ENCODE measurements at regions not wholly inside any gene's neighbourhood (a gene's known extent, or its start where the extent isn't known, plus 50 kb on each side); places are given as distances from the start of the nearest gene placed in this dataset.
"Not testable (repeated sequence)": the region's sequence is repeated elsewhere in the genome, so short reads cannot be mapped to it uniquely, and the experiment has no call there.

DNA sequence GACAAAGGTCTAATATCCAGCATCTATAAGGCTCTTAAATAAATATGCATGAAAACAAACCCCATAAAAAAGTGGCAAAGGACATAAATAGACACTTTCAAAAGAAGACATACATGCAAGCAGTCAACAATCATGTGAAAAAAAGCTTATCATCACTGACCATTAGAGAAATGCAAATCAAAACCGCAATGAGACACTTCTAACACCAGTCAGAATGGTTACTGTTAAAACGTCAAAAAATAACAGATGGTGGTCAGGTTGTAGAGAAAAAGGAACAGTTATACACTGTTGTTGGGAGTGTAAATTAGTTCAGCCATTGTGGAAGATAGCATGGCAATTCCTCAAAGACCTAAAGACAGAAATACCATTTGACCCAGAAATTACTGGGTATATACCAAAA, 440.7 kb upstream of the KCNMB2 start:
- no peak for FAIRE-seq

DNA sequence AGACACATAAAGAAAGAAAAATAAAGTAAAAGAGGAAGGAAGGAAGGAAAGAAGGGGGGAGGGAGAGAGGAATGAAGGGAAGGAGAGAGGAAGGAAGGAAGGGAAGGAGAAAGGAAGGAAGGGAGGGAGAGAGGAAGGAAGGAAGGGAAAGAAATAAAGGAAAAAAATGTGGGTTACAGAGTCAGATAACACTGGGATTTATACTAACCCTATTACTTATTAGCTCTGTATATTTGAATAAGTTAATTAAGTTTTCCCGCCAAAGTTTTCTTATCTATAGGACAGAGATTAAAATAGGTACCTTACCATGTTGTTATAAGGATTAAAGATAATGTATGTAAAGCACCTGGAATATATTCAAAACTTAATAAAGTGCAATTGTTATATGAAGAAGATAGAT, 439.3 kb upstream of the KCNMB2 start:
- FAIRE-seq: no peak

GRCh38 chr3:178097576-178097975, 438.7 kb upstream of the KCNMB2 start:
- FAIRE-seq: no peak

DNA sequence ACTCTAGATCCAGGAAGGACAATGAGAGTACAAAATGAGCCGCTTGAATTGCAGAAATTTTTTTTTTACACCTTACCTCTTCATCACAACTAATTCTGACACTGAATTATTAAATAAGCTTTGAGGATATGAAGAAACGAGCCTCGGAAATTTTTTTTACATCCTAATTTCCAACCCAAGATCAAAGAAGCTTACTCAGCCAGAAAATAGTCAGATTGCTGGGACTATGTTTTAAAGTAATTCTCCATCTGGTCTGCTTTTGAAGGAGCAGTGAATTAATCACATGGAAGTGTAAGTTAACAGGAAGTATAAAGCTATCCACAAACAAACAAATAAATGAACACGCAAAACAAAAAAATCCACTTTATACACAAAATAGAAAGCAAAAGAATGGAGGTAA, 437.0 kb upstream of the KCNMB2 start:
- FAIRE-seq: no peak

GRCh38 chr3:178099862-178100261, 436.4 kb upstream of the KCNMB2 start:
- no peak for FAIRE-seq

GRCh38 chr3:178100908-178101307, 435.3 kb upstream of the KCNMB2 start:
- FAIRE-seq: no peak

DNA sequence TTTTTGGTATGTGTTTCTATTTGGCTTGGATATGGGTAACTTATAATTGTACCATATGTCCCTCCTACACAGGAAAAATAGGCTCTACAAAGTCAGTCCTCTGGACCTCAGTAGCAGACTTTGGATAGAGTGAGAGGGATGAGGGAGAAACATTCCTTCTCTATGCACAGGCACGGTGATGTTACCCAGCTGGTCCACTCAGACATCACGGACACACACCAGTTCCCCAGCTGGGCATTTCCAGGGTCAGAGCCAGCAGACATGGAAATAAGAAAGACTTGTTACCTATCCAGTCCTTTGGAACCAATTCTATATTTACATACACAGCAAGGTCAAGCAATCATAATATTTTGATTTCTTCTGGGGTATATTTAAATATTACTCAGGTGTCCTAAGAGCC, 433.1 kb upstream of the KCNMB2 start:
- FAIRE-seq: no peak

DNA sequence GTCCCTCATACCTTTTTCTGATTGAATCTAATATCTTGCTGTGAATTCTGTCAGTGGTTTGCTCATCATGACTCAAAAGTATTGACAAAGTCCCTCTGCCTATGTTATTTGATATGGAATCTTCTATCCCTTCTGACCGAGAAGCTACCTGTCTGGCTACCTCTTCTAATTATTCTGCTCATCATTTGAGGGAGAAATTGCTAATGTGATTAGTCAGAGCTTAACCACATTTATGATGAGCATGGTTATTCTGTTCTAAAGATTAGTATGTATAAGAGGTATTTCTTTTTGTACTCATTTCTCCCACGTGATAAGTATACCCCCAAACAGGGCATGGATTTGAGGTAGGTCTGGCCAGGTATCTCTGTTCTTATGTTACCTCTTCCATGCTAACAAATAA, 428.4 kb upstream of the KCNMB2 start:
- FAIRE-seq: no peak

DNA sequence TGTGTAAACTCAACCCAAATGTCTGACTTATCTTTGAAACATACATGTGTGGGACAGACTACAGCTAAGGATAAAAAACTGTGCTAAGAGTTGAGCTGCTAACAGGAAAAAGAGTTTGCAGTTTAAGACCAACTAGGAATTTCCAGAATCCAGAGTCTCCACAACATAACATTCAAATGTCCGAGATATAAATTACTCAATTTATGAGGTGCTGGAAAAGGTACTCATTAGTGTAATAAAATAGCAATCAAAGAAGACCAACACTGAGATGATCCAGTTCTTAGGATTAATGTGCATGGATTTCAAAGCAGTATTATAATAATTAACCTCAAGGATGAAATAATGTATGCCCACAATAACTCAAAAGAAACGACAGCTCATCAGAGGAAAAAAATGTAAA, 426.5 kb upstream of the KCNMB2 start:
- FAIRE-seq: no peak

- FAIRE-seq: no peak
Measured at GRCh38 chr3:178112134-178112533, 424.1 kb upstream of the KCNMB2 start.

- FAIRE-seq: not testable (repeated sequence)
Measured at GRCh38 chr3:178112552-178112951, 423.7 kb upstream of the KCNMB2 start.

GRCh38 chr3:178117641-178118040, 418.6 kb upstream of the KCNMB2 start:
- FAIRE-seq: no peak

GRCh38 chr3:178119608-178120295, 416.5 kb upstream of the KCNMB2 start:
- not testable (repeated sequence) for FAIRE-seq

GRCh38 chr3:178120367-178120766, 415.9 kb upstream of the KCNMB2 start:
- no peak for FAIRE-seq

GRCh38 chr3:178126686-178127085, 409.6 kb upstream of the KCNMB2 start:
- peak; percentile 90 for FAIRE-seq

GRCh38 chr3:178127221-178127620, 409.0 kb upstream of the KCNMB2 start:
- no peak for FAIRE-seq

GRCh38 chr3:178129109-178129508, 407.1 kb upstream of the KCNMB2 start:
- no peak for FAIRE-seq

DNA sequence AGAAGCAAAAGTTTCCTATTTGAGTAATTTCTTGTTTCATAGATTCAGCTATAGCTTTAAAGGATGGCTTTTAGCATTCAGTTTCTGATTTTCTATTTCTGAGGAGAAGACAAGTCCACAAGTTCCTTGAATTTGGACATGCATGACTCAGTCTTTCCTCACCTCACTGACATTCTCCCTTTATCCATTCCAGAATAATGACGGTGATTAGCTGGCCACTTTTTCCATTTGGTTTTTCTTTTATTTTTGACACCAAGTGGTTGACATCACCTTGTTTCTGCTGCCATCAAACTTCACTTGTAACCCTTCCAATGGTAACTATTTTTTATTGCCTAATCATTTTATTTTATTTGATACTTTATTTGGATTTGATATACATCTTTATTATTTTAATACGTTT, 404.4 kb upstream of the KCNMB2 start:
- FAIRE-seq: no peak

GRCh38 chr3:178137206-178137605, 399.0 kb upstream of the KCNMB2 start:
- no peak for FAIRE-seq

- FAIRE-seq: no peak
Measured at GRCh38 chr3:178137831-178138230, 398.4 kb upstream of the KCNMB2 start.

DNA sequence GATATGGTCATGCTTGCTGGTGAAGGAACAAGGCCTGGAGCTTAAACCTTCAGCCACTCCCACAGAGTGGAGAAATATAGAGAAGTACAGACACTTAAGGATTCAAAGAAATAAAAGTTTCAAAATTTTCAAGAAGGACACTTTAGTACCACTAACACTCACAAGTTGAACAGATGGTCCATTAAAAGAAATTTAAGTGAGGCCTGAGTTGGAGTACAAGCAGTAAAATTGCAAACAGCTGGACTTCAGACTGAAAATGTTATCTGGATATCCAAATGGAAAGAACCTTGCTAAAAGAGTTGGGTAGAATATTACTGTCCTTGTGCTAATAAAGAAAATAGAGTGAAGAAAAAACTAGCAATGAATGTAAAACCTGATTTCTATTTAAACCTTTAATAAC, 397.1 kb upstream of the KCNMB2 start:
- FAIRE-seq: no peak

- no peak for FAIRE-seq
Measured at GRCh38 chr3:178140531-178141304, 395.5 kb upstream of the KCNMB2 start.

DNA sequence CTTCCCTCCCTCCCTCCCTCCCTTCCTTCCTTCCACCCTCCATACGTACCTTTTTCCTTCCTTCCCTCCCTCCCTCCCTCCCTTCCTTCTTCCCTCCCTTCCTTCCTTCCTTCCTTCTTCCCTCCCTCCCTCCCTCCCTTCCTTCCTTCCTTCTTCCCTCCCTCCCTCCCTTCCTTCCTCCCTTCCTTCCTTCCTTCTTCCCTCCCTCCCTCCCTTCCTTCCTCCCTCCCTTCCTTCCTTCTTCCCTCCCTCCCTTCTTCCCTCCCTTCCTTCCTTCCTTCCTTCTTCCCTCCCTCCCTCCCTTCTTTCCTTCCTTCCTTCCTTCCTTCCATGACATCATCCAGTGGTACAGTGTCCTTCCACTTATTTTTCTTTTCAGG, 394.9 kb upstream of the KCNMB2 start:
- not testable (repeated sequence) for FAIRE-seq

DNA sequence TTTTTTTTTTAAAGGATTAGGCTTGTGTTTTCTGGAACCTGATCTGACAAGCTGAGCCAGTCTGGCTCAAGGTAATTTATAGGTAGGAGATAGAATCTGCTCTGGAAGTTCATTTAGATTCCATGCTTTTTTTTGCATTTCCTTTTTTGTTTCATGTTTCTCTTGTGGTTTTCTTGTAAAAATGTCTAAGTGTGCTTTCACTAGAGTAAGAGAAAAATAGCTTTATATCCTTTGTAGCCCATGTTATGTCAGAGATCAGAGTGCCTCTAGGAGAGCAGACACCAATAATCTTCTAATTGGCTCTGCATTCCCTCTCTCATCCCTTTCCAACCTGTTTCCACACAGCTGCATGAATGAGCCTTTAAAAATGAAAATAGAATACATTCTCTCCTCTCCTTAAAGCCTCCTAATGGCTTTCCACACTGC, 389.8 kb upstream of the KCNMB2 start:
- FAIRE-seq: no peak

DNA sequence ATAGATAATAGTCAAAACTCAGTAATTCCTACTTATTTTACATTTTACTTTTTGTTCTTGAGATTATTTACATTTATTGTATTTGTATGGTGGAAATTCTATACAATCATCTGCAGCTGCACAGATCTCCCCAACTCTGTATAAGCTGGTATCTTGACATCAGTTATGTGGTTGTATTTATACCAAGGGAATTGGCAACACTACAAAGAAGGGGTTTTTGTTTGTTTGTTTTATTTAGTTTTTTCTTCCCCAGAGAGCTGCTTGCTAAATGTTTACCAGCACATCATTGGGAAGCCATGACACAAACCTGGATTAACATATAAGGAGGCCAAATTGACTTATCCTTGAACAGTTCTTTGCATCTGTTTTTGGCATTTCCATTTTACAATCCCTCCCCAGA, 389.2 kb upstream of the KCNMB2 start:
- FAIRE-seq: no peak

All from A204.1 (cell line).